HuH-7 (cell line): ENCODE measurements at regions not wholly inside any gene's neighbourhood (a gene's known extent, or its start where the extent isn't known, plus 50 kb on each side); places are given as distances from the start of the nearest gene placed in this dataset.
"Not testable (repeated sequence)": the region's sequence is repeated elsewhere in the genome, so short reads cannot be mapped to it uniquely, and the experiment has no call there.

Experiments
- DNase-seq: peaks from one replicate; pipeline ENCODE4 v3.0.0; 2011; ENCODE audit warnings: low spot score

GRCh38 chr4:33649471-33649870 lies 2594.8 kb downstream of the ARAP2 start:
- no peak for DNase-seq

GRCh38 chr4:33650036-33650435 lies 2594.3 kb downstream of the ARAP2 start:
- no peak for DNase-seq

GRCh38 chr4:33658971-33659370 lies 2585.3 kb downstream of the ARAP2 start:
- no peak for DNase-seq

GRCh38 chr4:33661636-33662035 lies 2582.7 kb downstream of the ARAP2 start:
- no peak for DNase-seq

- no peak for DNase-seq
Measured at GRCh38 chr4:33685939-33686338, 2558.4 kb downstream of the ARAP2 start.

- no peak for DNase-seq
Measured at GRCh38 chr4:33696041-33696440, 2548.3 kb downstream of the ARAP2 start.

GRCh38 chr4:33696586-33696985 lies 2547.7 kb downstream of the ARAP2 start:
- no peak for DNase-seq

- DNase-seq = no peak
Measured at GRCh38 chr4:33709247-33709646, 2535.1 kb downstream of the ARAP2 start.

GRCh38 chr4:33711826-33712225 lies 2532.5 kb downstream of the ARAP2 start:
- no peak for DNase-seq

- DNase-seq = no peak
Measured at GRCh38 chr4:33714971-33715370, 2529.3 kb downstream of the ARAP2 start.

- DNase-seq = no peak
Measured at GRCh38 chr4:33715841-33716395, 2528.4 kb downstream of the ARAP2 start.

GRCh38 chr4:33722254-33722653 lies 2522.1 kb downstream of the ARAP2 start:
- no peak for DNase-seq

- no peak for DNase-seq
Measured at GRCh38 chr4:33722800-33723516, 2521.4 kb downstream of the ARAP2 start.

- no peak for DNase-seq
Measured at GRCh38 chr4:33724685-33725084, 2519.6 kb downstream of the ARAP2 start.

- DNase-seq = no peak
Measured at GRCh38 chr4:33725861-33726260, 2518.5 kb downstream of the ARAP2 start.

GRCh38 chr4:33737726-33738125 lies 2506.6 kb downstream of the ARAP2 start:
- no peak for DNase-seq

GRCh38 chr4:33739884-33740632 lies 2504.3 kb downstream of the ARAP2 start:
- no peak for DNase-seq

- DNase-seq = not testable (repeated sequence)
Measured at GRCh38 chr4:33740871-33741270, 2503.4 kb downstream of the ARAP2 start.

- DNase-seq = no peak
Measured at GRCh38 chr4:33746979-33747378, 2497.3 kb downstream of the ARAP2 start.

- no peak for DNase-seq
Measured at GRCh38 chr4:33751050-33751449, 2493.3 kb downstream of the ARAP2 start.

GRCh38 chr4:33772582-33772981 lies 2471.7 kb downstream of the ARAP2 start:
- DNase-seq = no peak

- no peak for DNase-seq
Measured at GRCh38 chr4:33780952-33781791, 2463.1 kb downstream of the ARAP2 start.
